SK-N-MC (cell line): ENCODE measurements at regions not wholly inside any gene's neighbourhood (a gene's known extent, or its start where the extent isn't known, plus 50 kb on each side); places are given as distances from the start of the nearest gene placed in this dataset.
"Not testable (repeated sequence)": the region's sequence is repeated elsewhere in the genome, so short reads cannot be mapped to it uniquely, and the experiment has no call there.

ENCODE experiments used
- EZH2 ChIP-seq: fragments of 200-600 bp; sonication (generic); IDR thresholded peaks from one replicate; pipeline ENCODE4 v1.6.1; 2017; ENCODE audit warnings: antibody characterized with exemption
- FOXP2 ChIP-seq: optimal IDR thresholded peaks from 2 replicates; pipeline ENCODE3; 2011; ENCODE audit warnings: mild to moderate bottlenecking, moderate library complexity; ENCODE audit not compliant: insufficient read depth; ENCODE audit errors: extremely low read length, control extremely low read depth
- POLR2AphosphoS5 ChIP-seq: IDR thresholded peaks from 2 replicates; pipeline ENCODE4 v1.6.1; 2012; ENCODE audit warnings: mild to moderate bottlenecking, low read depth, low read length, borderline replicate concordance

GRCh38 chr21:36267828-36268227 lies 52.2 kb upstream of the MORC3 start:
- not testable (repeated sequence) for TF ChIP-seq EZH2, POLR2AphosphoS5, FOXP2
